CD4-positive, alpha-beta T cell treated with Interleukin-6 for 4 hours (primary cell): ENCODE measurements at regions not wholly inside any gene's neighbourhood (a gene's known extent, or its start where the extent isn't known, plus 50 kb on each side); places are given as distances from the start of the nearest gene placed in this dataset.
A peak's percentile ranks its signal among the peaks of the same experiment; 100 is the strongest.

Experiments
- DNase-seq: peaks from one replicate; pipeline ENCODE4 v3.0.0-alpha.2; 2020; ENCODE audit warnings: mixed read lengths

GRCh38 chr1:34518146-34518699 is 236.6 kb upstream of the GJB5 start:
- no peak for DNase-seq

DNA sequence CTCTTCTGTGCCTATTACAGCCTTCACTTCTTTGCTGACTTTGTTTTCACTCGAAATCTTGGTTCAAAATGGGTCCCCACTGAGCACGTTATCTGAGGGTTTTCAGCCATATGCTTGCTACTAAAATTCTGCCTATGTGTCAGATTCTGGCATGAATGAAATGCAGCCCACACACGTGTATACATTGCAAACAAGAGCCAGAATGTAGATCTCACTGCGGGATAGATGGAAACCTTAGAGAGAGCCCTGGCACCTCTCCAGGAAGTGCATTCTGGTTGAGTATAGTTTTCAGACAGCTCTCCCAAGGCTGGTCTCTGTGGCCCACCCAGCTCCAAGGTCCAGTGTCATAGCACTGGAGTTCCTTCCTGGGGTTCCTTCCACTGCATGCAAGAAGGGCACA is 234.7 kb upstream of the GJB5 start:
- DNase-seq = no peak

DNA sequence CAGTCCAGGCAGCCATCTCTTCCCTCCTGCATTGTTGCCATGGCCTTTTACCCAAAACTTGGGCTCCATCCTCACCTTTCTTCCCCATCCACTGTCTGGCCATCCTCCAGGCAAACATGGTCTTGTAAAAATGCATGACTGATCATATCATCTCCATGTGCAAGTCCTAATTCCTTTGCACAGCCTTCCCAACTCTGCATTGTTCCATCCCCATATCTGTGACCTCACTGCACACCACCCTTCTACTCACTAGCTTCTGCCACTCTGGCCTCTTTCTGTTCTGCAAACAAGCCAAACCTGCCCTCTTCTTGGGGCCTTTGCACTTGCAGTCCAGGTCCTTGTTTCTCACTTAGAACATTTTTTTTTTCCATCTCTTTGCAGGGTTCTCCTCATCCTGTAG is 230.1 kb upstream of the GJB5 start:
- DNase-seq = no peak

- no peak for DNase-seq
Measured at GRCh38 chr1:34529935-34530859, 224.7 kb upstream of the GJB5 start.

- DNase-seq = no peak
Measured at GRCh38 chr1:34532113-34532512, 222.7 kb upstream of the GJB5 start.

- no peak for DNase-seq
Measured at GRCh38 chr1:34538481-34538880, 216.4 kb upstream of the GJB5 start.

- DNase-seq = no peak
Measured at GRCh38 chr1:34547046-34547674, 207.7 kb upstream of the GJB5 start.

- no peak for DNase-seq
Measured at GRCh38 chr1:34549199-34549598, 205.6 kb upstream of the GJB5 start.

- no peak for DNase-seq
Measured at GRCh38 chr1:34578306-34578705, 176.5 kb upstream of the GJB5 start.

GRCh38 chr1:34582356-34582755 is 172.5 kb upstream of the GJB5 start:
- no peak for DNase-seq

GRCh38 chr1:34587761-34588160 is 167.1 kb upstream of the GJB5 start:
- DNase-seq = no peak

DNA sequence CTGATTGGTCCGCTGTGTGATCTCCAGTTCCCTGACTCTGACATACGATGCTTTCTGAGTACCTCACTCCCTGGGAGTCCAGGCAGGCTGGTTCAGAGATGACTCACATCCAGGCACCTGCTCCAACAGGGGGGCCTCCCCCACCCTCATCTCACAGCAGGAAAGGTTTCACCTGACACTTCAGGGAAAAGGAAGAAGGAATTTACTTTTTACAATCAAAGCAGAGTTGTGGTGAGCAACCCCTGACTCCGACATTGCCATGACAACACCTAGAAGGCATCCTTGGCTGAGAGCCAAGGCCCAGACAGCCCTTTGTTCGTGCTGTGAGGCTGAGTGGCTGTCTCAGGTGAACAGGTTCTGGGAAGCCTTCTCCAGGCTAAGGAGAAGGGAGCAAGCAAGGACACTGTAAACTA is 164.6 kb upstream of the GJB5 start:
- no peak for DNase-seq

- no peak for DNase-seq
Measured at GRCh38 chr1:34591751-34592629, 162.9 kb upstream of the GJB5 start.

- DNase-seq = peak; percentile 23
Measured at GRCh38 chr1:34597877-34598514, 156.9 kb upstream of the GJB5 start.

GRCh38 chr1:34602907-34603306 is 151.9 kb upstream of the GJB5 start:
- no peak for DNase-seq

DNA sequence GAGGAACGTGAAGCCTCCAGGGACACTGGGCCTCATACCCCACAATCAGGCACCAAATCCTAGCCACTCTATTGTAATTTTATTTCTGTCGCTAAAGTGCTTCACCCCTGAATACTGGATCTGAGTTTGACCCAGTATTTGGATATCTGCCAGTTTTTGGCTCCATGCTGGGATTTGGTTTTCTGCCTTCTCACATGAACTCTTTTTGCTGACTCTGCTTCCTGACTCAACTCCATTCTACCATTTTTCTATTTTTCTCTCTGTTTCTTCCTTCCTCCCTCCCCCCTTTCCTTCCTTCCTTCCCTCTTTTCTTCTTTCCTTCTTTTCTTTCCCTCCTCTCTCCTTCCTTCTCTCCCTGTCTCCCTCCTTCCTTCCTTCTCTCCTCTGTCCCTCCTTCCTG is 151.3 kb upstream of the GJB5 start:
- no peak for DNase-seq

DNA sequence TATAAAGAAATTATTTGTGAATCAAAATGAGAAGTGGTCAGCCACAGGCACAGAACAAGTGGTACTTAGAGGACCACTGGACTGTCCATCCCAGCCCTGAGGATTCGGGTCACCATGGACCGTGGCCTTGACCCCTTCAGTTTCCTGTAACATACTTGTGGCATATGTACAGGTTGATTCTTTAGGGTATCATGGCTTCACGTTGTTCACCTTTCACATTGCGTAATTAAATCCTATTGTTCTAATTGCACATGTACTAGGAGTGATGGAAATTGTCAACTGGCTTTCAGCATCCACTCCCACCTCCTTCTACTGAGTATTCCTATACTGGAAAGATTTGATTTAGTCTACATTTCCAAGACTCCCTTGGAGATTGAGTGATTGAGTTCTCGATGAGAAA is 148.3 kb upstream of the GJB5 start:
- no peak for DNase-seq

- no peak for DNase-seq
Measured at GRCh38 chr1:34610063-34610462, 144.8 kb upstream of the GJB5 start.

DNA sequence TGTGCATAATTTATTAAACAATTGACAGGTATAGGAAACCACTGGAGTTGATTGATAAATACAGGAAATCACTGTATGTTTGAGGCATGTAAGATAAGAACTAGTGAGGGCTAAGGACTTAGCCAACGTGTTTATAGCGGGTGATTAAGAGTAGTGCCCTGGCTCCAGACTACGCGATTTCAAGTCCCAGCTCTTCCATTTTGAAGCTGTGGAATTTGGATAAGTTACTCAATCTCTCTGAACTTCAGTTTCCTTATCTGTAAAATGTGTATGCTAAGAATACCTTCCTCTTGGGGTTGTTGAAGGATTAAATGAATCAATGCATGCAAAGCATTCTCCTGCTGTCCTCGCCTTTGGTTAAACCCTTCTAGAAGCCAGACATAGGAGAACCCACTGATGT is 143.3 kb upstream of the GJB5 start:
- DNase-seq = no peak

DNA sequence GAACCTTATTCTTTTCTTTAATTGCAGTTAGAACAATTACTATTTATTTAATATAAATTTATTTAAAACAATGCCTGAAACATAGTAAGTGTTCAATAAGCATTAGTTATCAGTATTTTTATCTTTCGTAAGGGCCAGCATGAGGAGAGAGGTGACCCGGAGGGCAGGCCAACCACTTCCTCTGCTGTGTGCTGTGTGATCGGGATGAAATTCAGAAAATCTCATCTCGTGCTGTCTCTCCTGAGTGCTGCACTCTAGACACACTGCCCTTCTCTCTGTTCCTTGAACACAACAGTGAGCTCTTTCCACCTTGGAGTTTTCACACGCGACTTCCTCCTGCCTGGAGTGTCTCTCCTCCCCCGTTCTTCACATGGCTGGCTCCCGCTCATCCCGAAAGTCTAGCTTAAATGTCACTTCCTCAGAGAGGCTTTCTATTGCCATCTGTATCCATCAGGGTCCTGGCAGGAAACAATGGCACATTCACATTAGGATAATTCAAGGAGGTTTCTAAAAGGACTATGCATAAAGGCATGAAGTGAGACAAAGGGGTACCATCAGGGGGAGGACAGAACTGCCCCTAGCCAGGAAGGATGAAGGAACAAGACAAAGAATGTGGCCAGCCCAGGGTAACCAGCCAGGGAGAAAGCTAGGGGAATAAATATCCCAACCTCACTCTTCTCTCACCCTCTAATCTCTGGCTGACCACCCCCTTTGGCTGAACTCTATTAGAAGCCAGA is 142.6 kb upstream of the GJB5 start:
- no peak for DNase-seq

- DNase-seq = no peak
Measured at GRCh38 chr1:34617321-34618118, 137.3 kb upstream of the GJB5 start.
